ENCODE measurements at regions not wholly inside any gene's neighbourhood (a gene's known extent, or its start where the extent isn't known, plus 50 kb on each side); places are given as distances from the start of the nearest gene placed in this dataset.
A peak's percentile ranks its signal among the peaks of the same experiment; 100 is the strongest.

DNA sequence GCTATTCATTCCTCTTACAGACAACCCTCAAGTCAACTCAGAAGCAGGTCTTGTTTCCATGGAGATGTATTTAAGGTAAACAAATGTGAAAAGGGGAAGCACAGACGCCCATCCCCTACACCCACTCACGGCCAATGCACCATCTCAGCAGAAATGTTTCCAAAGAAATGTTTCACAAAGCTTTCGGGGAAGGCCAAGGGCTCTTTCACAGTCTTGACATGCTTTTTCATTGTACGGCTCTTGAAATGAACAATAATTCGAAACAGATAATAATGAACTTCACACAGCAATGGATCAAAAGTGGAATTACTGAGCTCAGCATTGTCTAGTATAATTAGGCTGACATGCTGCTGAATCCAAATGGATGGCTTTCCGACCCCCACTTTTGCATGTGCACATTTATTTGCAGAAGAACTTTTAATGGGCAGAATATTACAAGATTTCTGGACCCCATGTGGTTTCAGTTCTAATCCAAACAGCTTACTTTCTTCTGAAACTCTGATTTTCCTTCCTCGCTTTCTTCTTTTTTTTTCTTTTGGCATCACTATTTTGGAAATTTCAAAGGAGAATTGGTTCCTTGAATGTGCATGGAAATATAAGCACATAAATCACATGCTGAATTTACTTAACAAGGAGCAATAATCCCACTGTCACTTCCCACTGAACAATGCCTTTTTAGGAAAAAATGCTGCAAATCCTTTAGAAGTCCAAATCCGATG lies 160.9 kb downstream of the SMIM20 start:
- Histone ChIP-seq H3K27ac (replicated peaks) (peak overlapping the region; percentile 89), H3K27me3 (ENCODE audit: insufficient read depth, poor library complexity, severe bottlenecking) (no peaks in the 10 kb centered on the region), H3K4me3 (replicated peaks; ENCODE audit: insufficient read depth, low read length) (no peak overlapping the region)
- DNase-seq (ENCODE audit: low read depth in 1 of 2, low spot score in 1 of 2): peak in 1 of 2 experiments; percentile 87
- TF ChIP-seq POLR2AphosphoS5 (IDR thresholded peaks at IDR 0.05; ENCODE audit: low read depth) (no peak), GABPA (IDR thresholded peaks at IDR 0.05; ENCODE audit: low read depth) (no peak), SPI1 (IDR thresholded peaks at IDR 0.05; ENCODE audit: borderline replicate concordance, low read depth) (peak; percentile 70; the same call in 1 of the 2 replicates)
- TF ChIP-seq, protein P1, sequence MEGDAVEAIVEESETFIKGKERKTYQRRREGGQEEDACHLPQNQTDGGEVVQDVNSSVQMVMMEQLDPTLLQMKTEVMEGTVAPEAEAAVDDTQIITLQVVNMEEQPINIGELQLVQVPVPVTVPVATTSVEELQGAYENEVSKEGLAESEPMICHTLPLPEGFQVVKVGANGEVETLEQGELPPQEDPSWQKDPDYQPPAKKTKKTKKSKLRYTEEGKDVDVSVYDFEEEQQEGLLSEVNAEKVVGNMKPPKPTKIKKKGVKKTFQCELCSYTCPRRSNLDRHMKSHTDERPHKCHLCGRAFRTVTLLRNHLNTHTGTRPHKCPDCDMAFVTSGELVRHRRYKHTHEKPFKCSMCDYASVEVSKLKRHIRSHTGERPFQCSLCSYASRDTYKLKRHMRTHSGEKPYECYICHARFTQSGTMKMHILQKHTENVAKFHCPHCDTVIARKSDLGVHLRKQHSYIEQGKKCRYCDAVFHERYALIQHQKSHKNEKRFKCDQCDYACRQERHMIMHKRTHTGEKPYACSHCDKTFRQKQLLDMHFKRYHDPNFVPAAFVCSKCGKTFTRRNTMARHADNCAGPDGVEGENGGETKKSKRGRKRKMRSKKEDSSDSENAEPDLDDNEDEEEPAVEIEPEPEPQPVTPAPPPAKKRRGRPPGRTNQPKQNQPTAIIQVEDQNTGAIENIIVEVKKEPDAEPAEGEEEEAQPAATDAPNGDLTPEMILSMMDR (IDR thresholded peaks at IDR 0.05; ENCODE audit: insufficient read depth, low read length): no peak

GRCh38 chr4:26075583-26075982 lies 161.6 kb downstream of the SMIM20 start:
- TF ChIP-seq, protein P1 (IDR thresholded peaks at IDR 0.05; ENCODE audit: insufficient read depth, low read length): no peak
- TF ChIP-seq REST (IDR thresholded peaks at IDR 0.05; ENCODE audit: insufficient replicate concordance, low read depth): no peak
- no peak for TF ChIP-seq POLR2AphosphoS5 (IDR thresholded peaks at IDR 0.05; ENCODE audit: low read depth)
- peak overlapping the region; percentile 89 for H3K27ac ChIP-seq (replicated peaks)
- no peak overlapping the region for H3K4me3 ChIP-seq (replicated peaks; ENCODE audit: insufficient read depth, low read length)
- H3K27me3 ChIP-seq (ENCODE audit: insufficient read depth, poor library complexity, severe bottlenecking): no peaks in the 10 kb centered on the region
- peak in 1 of 2 experiments; percentile 21 for DNase-seq (ENCODE audit: low read depth in 1 of 2, low spot score in 1 of 2)

- peak; percentile 61 to 86 for DNase-seq (ENCODE audit: low read depth in 1 of 2, low spot score in 1 of 2)
- Histone ChIP-seq H3K27ac (replicated peaks) (peak overlapping the region; percentile 89), H3K27me3 (ENCODE audit: insufficient read depth, poor library complexity, severe bottlenecking) (no peaks in the 10 kb centered on the region), H3K4me3 (replicated peaks; ENCODE audit: insufficient read depth, low read length) (no peak overlapping the region)
- TF ChIP-seq GABPA (IDR thresholded peaks at IDR 0.05; ENCODE audit: low read depth) (no peak), SPI1 (IDR thresholded peaks at IDR 0.05; ENCODE audit: borderline replicate concordance, low read depth) (peak; percentile 36; the same call in 1 of the 2 replicates), POLR2AphosphoS5 (IDR thresholded peaks at IDR 0.05; ENCODE audit: low read depth) (peak; percentile 84), REST (IDR thresholded peaks at IDR 0.05; ENCODE audit: insufficient replicate concordance, low read depth) (no peak)
- TF ChIP-seq, protein P1 (IDR thresholded peaks at IDR 0.05; ENCODE audit: insufficient read depth, low read length): no peak
Measured at GRCh38 chr4:26076000-26076587, 162.1 kb downstream of the SMIM20 start.

All from HL-60 (cell line).